ENCODE measurements at regions not wholly inside any gene's neighbourhood (a gene's known extent, or its start where the extent isn't known, plus 50 kb on each side); places are given as distances from the start of the nearest gene placed in this dataset.
"Not testable (repeated sequence)": the region's sequence is repeated elsewhere in the genome, so short reads cannot be mapped to it uniquely, and the experiment has no call there.

GRCh38 chr2:120502761-120503160, 156.8 kb downstream of the INHBB start:
- DNase-seq = no peak

- DNase-seq = no peak
Measured at GRCh38 chr2:120503206-120503792, 157.4 kb downstream of the INHBB start.

- DNase-seq = no peak
Measured at GRCh38 chr2:120503793-120504571, 158.0 kb downstream of the INHBB start.

DNA sequence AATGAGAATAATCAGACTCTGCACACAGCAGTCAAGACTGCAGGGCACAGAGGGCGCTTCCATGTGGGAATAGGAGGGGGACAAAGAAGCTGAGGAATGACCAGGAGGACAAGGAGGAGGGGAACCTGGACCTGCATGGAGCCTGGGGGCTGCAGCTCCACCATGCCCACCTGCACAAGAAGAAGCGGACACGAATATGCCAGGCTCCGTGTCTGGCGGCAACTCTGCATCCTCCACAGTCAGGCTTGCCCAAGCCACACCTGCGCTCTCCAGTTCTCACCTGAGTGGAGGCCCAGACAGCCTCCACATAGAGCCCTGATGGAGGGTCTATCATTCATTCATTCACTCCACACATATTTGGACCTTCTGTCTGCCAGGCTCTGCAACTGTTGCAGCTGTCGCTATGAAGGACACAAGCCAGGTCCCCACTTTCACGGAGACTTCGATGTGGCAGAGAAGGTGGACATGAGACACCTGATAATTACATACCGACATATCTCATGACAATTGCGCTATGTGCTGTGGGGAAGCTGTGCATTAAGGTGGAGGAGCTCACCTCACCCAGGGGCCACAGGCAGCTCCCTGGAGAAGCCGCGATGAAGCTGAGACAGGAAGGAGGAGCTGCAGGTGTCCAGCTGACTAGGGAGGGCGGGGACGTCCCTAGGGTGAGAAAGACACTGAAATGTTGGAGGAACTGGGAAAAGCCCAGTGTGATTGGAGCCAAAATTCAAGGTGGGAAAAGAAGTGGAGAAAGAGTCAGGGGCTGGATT, 159.2 kb downstream of the INHBB start:
- no peak for DNase-seq

- no peak for DNase-seq
Measured at GRCh38 chr2:120508567-120509041, 162.7 kb downstream of the INHBB start.

DNA sequence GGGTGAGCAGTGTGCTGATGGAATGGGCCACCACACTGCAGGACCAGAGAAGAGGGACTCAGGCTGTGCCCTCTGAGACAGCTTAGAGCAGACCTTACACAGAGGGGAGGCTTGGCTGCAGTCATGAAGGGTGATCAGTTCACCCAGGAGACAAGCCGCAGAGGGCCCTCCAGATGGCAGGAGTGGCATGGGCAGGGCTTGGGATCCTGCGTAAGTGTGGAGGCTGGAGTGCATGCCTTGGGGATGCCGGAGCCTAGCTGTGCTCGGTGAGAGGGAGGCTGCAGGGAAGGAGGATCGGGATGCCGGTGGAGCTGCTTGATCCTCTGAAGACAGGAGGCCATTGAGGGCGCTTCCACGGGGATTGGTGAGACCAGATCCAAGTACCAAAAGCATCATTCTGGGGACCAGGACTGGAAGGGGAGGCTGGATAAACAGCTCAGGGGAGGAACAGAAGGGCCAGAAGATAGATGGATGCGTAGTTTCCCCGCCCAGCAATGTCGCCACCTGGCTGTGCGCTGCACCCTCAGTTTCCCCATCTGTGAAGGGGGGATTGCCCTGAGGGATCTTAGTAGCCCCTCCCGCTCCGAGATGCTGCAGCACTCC, 163.4 kb downstream of the INHBB start:
- DNase-seq = no peak

GRCh38 chr2:120509991-120510735, 164.2 kb downstream of the INHBB start:
- no peak for DNase-seq

GRCh38 chr2:120510751-120511395, 164.9 kb downstream of the INHBB start:
- no peak for DNase-seq

- no peak for DNase-seq
Measured at GRCh38 chr2:120511536-120511935, 165.6 kb downstream of the INHBB start.

- no peak for DNase-seq
Measured at GRCh38 chr2:120511947-120512710, 166.2 kb downstream of the INHBB start.

GRCh38 chr2:120513776-120514357, 167.9 kb downstream of the INHBB start:
- DNase-seq = no peak

DNA sequence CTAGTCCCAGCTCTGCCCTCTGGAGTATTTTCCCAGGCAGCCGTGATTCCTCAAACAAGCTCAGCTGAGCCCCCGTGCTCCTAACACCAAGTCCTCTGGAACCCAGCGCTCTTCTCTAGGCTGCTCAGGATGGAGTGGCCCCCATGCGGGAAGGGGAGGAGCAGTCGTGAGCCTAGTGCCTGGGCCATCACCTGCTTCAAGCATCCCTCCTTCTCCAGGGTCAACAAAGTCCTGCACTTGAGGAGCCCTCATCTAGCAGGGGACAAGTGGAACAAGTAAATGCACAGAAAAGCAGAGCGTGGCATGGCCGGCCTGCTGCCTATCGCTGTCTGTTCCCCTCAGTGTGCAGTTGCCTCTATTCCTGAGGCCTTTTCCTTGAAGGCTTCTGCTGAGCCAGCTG, 168.6 kb downstream of the INHBB start:
- no peak for DNase-seq

- DNase-seq = not testable (repeated sequence)
Measured at GRCh38 chr2:120515066-120515758, 169.3 kb downstream of the INHBB start.

GRCh38 chr2:120515759-120516678, 170.1 kb downstream of the INHBB start:
- DNase-seq = no peak

GRCh38 chr2:120516679-120517314, 170.9 kb downstream of the INHBB start:
- DNase-seq = no peak

GRCh38 chr2:120517751-120518469, 172.0 kb downstream of the INHBB start:
- DNase-seq = no peak

GRCh38 chr2:120518819-120519218, 172.9 kb downstream of the INHBB start:
- no peak for DNase-seq

DNA sequence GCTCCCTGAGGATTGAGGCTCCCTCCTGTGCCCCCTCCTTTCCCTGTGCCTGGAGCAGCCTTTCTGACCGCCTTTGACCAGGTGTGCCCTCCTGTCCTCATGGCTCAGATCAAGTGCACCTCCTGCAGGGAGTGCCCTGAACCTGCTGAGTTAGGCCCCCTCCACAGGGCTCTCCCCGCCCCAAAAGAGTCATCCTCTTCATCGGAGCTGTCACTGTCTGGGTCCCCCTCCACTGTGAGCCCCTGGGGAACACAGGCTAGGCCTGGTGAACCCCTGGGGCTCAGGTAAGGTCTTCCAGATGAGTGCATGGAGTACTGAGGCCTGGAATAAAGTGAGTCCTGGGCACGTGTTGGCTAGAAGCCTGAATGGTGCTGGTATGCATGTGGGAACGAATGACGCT, 173.5 kb downstream of the INHBB start:
- no peak for DNase-seq
